NCI-H226 (cell line): ENCODE measurements at regions not wholly inside any gene's neighbourhood (a gene's known extent, or its start where the extent isn't known, plus 50 kb on each side); places are given as distances from the start of the nearest gene placed in this dataset.
"Not testable (repeated sequence)": the region's sequence is repeated elsewhere in the genome, so short reads cannot be mapped to it uniquely, and the experiment has no call there.

Source experiments
- DNase-seq: peaks from one replicate; pipeline ENCODE4 v3.0.0-alpha.2; 2015

GRCh38 chr3:24545887-24546286 lies 51.2 kb upstream of the THRB start:
- no peak for DNase-seq

DNA sequence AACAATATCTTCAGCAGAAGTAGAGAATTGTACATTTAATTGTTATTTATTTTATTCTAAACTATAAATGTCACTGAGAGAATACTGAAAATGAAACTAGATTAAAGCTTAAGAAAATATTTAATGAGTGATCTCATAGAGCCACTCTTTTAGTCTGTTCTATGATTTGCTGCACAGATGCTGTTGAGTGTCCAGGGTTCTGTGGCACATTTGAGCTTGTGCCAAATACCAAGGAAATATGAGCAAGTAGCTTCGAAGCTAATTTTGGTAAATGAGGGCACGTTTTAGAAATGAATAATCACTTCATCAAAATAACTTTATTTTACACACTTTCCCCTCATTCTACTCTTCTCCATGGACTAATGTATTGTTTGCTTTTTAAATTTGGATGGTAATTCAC lies 53.6 kb upstream of the THRB start:
- no peak for DNase-seq

- DNase-seq, result no peak
Measured at GRCh38 chr3:24550588-24550987, 55.9 kb upstream of the THRB start.

- no peak for DNase-seq
Measured at GRCh38 chr3:24551626-24552025, 57.0 kb upstream of the THRB start.

DNA sequence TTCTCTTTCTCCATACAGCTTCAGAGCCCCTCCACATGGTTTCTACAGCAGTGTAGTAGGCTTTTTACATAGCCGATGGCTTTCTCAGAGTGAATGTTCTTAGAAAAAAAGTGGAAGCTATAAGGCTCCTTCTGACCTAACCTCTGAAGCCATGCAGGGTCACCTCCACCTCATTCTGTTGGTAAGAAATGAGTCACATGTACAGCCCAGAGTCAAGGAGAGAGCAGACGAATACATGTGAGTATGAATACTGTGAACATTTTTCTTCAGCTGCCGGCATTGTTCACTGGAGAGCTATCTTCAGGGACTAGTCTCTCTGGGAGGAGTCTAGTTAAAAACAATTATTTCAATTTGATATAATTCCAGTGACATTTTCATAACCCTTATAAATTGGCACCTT lies 68.2 kb upstream of the THRB start:
- DNase-seq, result no peak

- no peak for DNase-seq
Measured at GRCh38 chr3:24565053-24565452, 70.4 kb upstream of the THRB start.

- no peak for DNase-seq
Measured at GRCh38 chr3:24565656-24566055, 71.0 kb upstream of the THRB start.

DNA sequence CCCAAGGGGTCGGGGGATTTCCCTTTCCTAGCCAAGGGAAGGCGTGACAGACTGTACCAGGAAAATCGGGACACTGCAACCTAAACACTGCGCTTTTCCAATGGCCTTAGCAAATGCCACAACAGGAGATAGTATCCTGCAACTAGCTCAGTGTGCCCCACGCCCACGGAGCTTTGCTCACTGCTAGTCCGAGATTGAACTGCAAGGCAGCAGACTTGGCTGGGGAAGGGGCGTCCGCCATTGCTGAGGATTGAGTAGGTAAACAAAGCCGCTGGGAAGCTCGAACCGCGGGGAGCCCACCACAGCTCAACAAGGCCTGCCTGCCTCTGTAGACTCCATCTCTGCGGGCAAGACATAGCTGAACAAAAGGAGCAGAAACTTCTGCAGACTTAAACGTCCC lies 72.3 kb upstream of the THRB start:
- DNase-seq, result no peak

- DNase-seq, result not testable (repeated sequence)
Measured at GRCh38 chr3:24572409-24572808, 77.8 kb upstream of the THRB start.

DNA sequence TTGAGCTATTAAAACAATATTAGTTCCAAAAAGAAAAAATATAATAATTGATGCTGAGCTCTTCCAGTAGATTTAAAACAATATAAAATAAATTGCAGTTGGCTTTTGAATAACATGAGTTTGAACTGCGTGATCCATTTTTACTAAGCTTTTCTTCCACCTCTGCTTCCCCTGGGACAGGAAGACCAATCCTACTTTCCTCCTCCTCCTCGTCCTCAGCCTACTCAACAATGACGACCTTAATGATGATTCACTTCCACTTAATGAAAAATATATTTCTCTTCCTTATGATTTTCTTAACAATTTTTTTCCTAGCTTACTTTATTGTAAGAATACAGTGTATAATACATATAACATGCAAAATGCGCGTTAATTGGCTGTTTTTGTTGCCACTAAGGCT lies 78.9 kb upstream of the THRB start:
- DNase-seq, result no peak

- no peak for DNase-seq
Measured at GRCh38 chr3:24578324-24578723, 83.7 kb upstream of the THRB start.

- no peak for DNase-seq
Measured at GRCh38 chr3:24578951-24579421, 84.3 kb upstream of the THRB start.

DNA sequence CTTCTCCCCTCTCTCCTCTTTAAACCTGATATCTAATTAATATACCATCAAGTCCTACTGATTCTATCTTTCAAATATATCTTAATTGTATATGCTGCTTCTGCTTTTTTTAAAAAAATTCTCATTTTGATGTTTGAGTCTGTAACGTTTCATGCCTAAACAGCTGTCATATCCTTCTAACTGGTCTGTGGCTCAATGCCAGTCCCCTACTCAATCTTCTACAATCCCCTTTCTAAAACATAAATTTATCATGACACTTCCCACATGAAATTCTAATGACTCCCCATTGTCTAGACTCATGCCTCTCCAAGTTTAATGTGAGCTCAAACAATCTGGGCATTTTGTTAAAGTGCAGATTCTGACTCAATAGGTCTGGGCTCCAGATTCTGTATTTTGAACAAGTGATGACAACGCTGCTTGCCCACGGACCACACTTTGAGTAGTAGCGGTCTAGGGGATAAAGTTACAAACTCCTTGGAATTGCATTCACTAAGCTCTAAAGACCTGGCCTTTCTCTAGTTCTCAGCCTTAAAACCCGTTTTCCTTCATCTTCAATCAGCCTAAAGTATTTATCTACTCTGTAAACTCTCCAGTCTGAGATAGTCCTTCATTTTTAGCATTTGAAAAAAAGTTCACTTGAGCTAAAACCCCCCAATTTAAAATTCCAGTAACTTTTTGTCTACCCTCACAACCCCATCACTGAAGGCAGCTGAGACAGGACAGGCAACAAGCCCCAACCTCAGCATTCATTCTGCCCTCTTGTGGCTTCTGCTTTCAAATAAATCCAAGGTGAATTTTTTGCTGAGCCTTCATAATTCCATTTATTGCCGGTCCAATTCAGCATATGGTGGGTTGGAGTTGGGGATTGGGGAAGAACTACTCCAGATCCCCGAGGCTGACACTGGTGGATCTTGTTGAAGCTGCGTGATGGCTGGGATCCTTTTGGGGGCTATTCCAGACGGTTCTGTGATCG lies 88.1 kb upstream of the THRB start:
- DNase-seq, result no peak

GRCh38 chr3:24586920-24587319 lies 92.3 kb upstream of the THRB start:
- DNase-seq, result no peak

GRCh38 chr3:24588629-24589512 lies 94.2 kb upstream of the THRB start:
- no peak for DNase-seq

GRCh38 chr3:24589513-24589851 lies 94.8 kb upstream of the THRB start:
- no peak for DNase-seq

- no peak for DNase-seq
Measured at GRCh38 chr3:24589931-24590880, 95.6 kb upstream of the THRB start.

DNA sequence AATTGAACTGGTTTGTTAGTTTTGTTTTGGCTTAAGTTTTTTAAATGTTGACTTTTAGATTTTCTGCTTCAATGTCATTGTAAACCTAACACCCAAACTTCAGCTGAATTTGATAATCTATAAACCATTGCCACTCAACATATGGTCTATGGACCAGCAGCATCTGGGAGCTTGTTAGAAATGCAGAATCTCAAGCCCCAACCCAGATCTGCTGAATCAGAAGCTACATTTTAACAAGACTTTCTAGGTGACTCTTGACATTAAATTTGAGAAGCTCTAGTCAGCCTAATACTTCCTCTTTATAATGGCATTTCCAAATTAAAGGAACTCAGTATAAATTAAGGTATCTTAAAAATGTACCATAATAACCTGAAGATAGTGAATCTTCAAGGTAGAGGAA lies 96.5 kb upstream of the THRB start:
- DNase-seq, result no peak

- peak; percentile 57 for DNase-seq
Measured at GRCh38 chr3:24591661-24592555, 97.3 kb upstream of the THRB start.

DNA sequence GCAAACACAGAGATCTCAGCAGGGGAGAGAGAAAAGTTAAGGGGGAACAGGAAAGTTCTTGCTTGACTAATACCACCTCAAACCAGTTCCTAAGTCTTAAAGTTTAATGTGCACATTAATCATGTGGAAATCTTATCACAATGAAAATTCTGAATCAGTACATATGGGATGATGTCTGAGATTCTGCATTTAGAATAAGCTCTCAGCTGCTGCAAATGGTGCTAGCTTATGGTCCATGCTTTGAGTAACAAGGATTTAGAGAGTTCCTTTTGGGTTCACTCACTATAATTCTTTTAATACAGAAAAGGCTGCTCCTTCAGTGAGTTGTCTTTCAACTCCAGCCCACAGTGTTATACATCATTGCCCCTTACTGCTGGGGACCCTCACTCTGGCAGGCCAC lies 99.5 kb upstream of the THRB start:
- peak; percentile 33 for DNase-seq

DNA sequence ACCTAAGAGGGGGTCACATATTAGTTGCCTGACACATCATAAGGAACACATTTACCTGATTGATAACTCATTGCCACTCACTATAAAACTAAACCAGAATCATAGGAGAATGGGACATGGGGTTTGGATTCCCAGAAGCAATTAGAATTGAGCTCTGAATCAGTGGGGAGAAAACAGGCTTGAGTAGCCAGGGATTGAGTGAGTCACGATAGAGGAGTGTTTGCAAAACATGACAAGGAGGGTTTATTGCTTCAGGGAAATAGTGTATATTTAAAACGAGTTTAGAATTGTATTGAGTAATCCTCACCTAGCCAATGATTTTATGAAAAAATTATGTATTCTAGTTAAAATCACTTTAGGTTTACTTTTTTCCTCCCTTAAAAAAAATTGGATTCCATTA lies 101.1 kb upstream of the THRB start:
- peak; percentile 22 for DNase-seq

GRCh38 chr3:24596626-24597025 lies 102.0 kb upstream of the THRB start:
- no peak for DNase-seq
